HepG2 (cell line): ENCODE measurements at regions not wholly inside any gene's neighbourhood (a gene's known extent, or its start where the extent isn't known, plus 50 kb on each side); places are given as distances from the start of the nearest gene placed in this dataset.

Experiments
- ESRRA ChIP-seq: sonication (generic); formaldehyde crosslinking; IDR thresholded peaks from 2 replicates; pipeline ENCODE4 v1.5.1; 2020; ENCODE audit warnings: mild to moderate bottlenecking, low read depth, missing genetic modification reagents
- GABPB1 ChIP-seq: IDR thresholded peaks from 2 replicates; pipeline ENCODE4 v1.6.1; 2016; ENCODE audit warnings: mild to moderate bottlenecking, missing genetic modification reagents, moderate library complexity, missing compliant biosample characterization
- GPN1 ChIP-seq: sonication (generic); formaldehyde crosslinking; IDR thresholded peaks from 2 replicates; pipeline ENCODE4 v1.5.1; 2020; ENCODE audit warnings: missing genetic modification reagents, borderline replicate concordance
- HCFC1 ChIP-seq: fragments of 150-350 bp; IDR thresholded peaks from 2 replicates; pipeline ENCODE4 v1.6.1; 2014; ENCODE audit warnings: low read depth, low read length
- KMT2B ChIP-seq: IDR thresholded peaks from 2 replicates; pipeline ENCODE4 v1.6.1; 2016; ENCODE audit warnings: missing genetic modification reagents, missing compliant biosample characterization
- NCOR1 ChIP-seq: fragments of 200-600 bp; sonication (generic); IDR thresholded peaks from 2 replicates; pipeline ENCODE4 v1.7.0; 2017; ENCODE audit warnings: antibody characterized with exemption, low read length, borderline replicate concordance
- PHF5A ChIP-seq: IDR thresholded peaks from one replicate; pipeline ENCODE4 v1.6.1; 2018; ENCODE audit warnings: low read depth, missing genetic modification reagents; ENCODE audit not compliant: unreplicated experiment
- RBM39 ChIP-seq: fragments of 200-400 bp; formaldehyde crosslinking; IDR thresholded peaks from one replicate; pipeline ENCODE4 v1.6.1; 2018; ENCODE audit warnings: antibody characterized with exemption, mild to moderate bottlenecking, low read depth, low read length; ENCODE audit not compliant: poor library complexity, severe bottlenecking
- RXRB ChIP-seq: IDR thresholded peaks from 2 replicates; pipeline ENCODE4 v1.6.1; 2016; ENCODE audit warnings: borderline replicate concordance, missing genetic modification reagents, missing compliant biosample characterization
- SOX13 ChIP-seq, 3 experiments: fragments of 450-650 bp in 1 of 3; sonication (generic) in 1 of 3; formaldehyde crosslinking in 1 of 3; IDR thresholded peaks in 2 of 3; conservative IDR thresholded peaks in 1 of 3; 2 replicates each; pipeline versions ENCODE4 v1.5.0 to v1.6.1; 2016 to 2020; ENCODE audit warnings: antibody characterized with exemption in 1 of 3, mild to moderate bottlenecking in 1 of 3, missing compliant biosample characterization in 1 of 3, missing genetic modification reagents in 1 of 3, moderate library complexity in 1 of 3
- TIGD3 ChIP-seq: sonication (generic); formaldehyde crosslinking; IDR thresholded peaks from 2 replicates; pipeline ENCODE4 v1.5.1; 2020; ENCODE audit warnings: mild to moderate bottlenecking, missing genetic modification reagents, borderline replicate concordance
- TRIM22 ChIP-seq: fragments of 450-650 bp; IDR thresholded peaks from 2 replicates; pipeline ENCODE4 v1.6.1; 2017
- WIZ ChIP-seq: sonication (generic); formaldehyde crosslinking; IDR thresholded peaks from 2 replicates; pipeline ENCODE4 v1.5.1; 2020; ENCODE audit warnings: mild to moderate bottlenecking, missing genetic modification reagents
- ZBTB49 ChIP-seq: sonication (generic); formaldehyde crosslinking; IDR thresholded peaks from 2 replicates; pipeline ENCODE4 v1.4.0; 2020; ENCODE audit warnings: missing genetic modification reagents, borderline replicate concordance
- ZNF124 ChIP-seq: sonication (generic); formaldehyde crosslinking; IDR thresholded peaks from 2 replicates; pipeline ENCODE4 v1.4.0; 2020; ENCODE audit warnings: missing genetic modification reagents
- ZNF580 ChIP-seq: IDR thresholded peaks from 2 replicates; pipeline ENCODE4 v1.6.1; 2016; ENCODE audit warnings: low read depth, borderline replicate concordance
- ZNF839 ChIP-seq: sonication (generic); formaldehyde crosslinking; IDR thresholded peaks from 2 replicates; pipeline ENCODE4 v1.4.0; 2020; ENCODE audit warnings: missing genetic modification reagents, mild to moderate bottlenecking, borderline replicate concordance
- TF ChIP-seq, protein P1 (sequence below): sonication (generic); formaldehyde crosslinking; IDR thresholded peaks from 2 replicates; pipeline ENCODE4 v1.9.0; 2021; ENCODE audit warnings: missing genetic modification reagents, mild to moderate bottlenecking, borderline replicate concordance
- TF ChIP-seq, protein P2 (sequence below): sonication (generic); formaldehyde crosslinking; conservative IDR thresholded peaks from 2 replicates; pipeline ENCODE4 v1.8.0; 2022; ENCODE audit warnings: mild to moderate bottlenecking, moderate library complexity, missing genetic modification reagents

- TF ChIP-seq SOX13 (IDR thresholded peaks at IDR 0.05) (peak; percentile 21), SOX13 (CRISPR knock-in tag; conservative IDR thresholded peaks at IDR 0.05 in 1 of 2, IDR thresholded peaks at IDR 0.05 in 1 of 2) (no peak), NCOR1 (peak; percentile 84), TRIM22 (no peak), ZNF580 (0 out of 2 replicates have a peak, but pooled peaks have one; percentile 36), ZBTB49 (CRISPR knock-in tag) (no peak), PHF5A (CRISPR knock-in tag) (no peak), WIZ (CRISPR knock-in tag) (no peak), TIGD3 (CRISPR knock-in tag) (no peak), GABPB1 (CRISPR knock-in tag) (no peak), HCFC1 (no peak), ESRRA (CRISPR knock-in tag) (no peak; the same call in 1 of the 2 replicates), RBM39 (no peak), ZNF839 (CRISPR knock-in tag) (0 out of 2 replicates have a peak, but pooled peaks have one; percentile 35), KMT2B (CRISPR knock-in tag) (no peak), RXRB (no peak), ZNF124 (CRISPR knock-in tag) (no peak), GPN1 (CRISPR knock-in tag) (no peak)
- TF ChIP-seq, protein P1, sequence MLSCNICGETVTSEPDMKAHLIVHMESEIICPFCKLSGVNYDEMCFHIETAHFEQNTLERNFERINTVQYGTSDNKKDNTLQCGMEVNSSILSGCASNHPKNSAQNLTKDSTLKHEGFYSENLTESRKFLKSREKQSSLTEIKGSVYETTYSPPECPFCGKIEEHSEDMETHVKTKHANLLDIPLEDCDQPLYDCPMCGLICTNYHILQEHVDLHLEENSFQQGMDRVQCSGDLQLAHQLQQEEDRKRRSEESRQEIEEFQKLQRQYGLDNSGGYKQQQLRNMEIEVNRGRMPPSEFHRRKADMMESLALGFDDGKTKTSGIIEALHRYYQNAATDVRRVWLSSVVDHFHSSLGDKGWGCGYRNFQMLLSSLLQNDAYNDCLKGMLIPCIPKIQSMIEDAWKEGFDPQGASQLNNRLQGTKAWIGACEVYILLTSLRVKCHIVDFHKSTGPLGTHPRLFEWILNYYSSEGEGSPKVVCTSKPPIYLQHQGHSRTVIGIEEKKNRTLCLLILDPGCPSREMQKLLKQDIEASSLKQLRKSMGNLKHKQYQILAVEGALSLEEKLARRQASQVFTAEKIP (CRISPR knock-in tag) = no peak
- TF ChIP-seq, protein P2, sequence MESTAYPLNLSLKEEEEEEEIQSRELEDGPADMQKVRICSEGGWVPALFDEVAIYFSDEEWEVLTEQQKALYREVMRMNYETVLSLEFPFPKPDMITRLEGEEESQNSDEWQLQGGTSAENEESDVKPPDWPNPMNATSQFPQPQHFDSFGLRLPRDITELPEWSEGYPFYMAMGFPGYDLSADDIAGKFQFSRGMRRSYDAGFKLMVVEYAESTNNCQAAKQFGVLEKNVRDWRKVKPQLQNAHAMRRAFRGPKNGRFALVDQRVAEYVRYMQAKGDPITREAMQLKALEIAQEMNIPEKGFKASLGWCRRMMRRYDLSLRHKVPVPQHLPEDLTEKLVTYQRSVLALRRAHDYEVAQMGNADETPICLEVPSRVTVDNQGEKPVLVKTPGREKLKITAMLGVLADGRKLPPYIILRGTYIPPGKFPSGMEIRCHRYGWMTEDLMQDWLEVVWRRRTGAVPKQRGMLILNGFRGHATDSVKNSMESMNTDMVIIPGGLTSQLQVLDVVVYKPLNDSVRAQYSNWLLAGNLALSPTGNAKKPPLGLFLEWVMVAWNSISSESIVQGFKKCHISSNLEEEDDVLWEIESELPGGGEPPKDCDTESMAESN (CRISPR knock-in tag) = no peak
Measured at GRCh38 chr10:78551184-78552005, 517.4 kb upstream of the ZMIZ1 start (continued).
